AG04450 (cell line): ENCODE measurements at regions not wholly inside any gene's neighbourhood (a gene's known extent, or its start where the extent isn't known, plus 50 kb on each side); places are given as distances from the start of the nearest gene placed in this dataset.
"Not testable (repeated sequence)": the region's sequence is repeated elsewhere in the genome, so short reads cannot be mapped to it uniquely, and the experiment has no call there.

ENCODE experiments used
- CTCF ChIA-PET: fragments of 300-600, 350-600 bp; formaldehyde crosslinking; extraction: SDS; loops from one replicate; lab custom pipeline; 2022; ENCODE audit warnings: antibody characterized with exemption, inconsistent platforms; lab: Charles Lee
- POLR2A ChIA-PET: fragments of 350-600 bp; formaldehyde crosslinking; extraction: SDS; loops from one replicate; lab custom pipeline; 2021; ENCODE audit warnings: antibody characterized with exemption, inconsistent platforms; lab: Yijun Ruan, JAX
- DNase-seq: peaks from one replicate; pipeline ENCODE4 v3.0.0-alpha.2; 2011; ENCODE audit warnings: low read depth, low spot score
- H3K27ac ChIP-seq: one replicate; pipeline ENCODE4 v1.5.1; 2012; ENCODE audit warnings: low read depth, low read length, control low read depth
- H3K27me3 ChIP-seq: one replicate; pipeline ENCODE4 v1.6.0; 2012; ENCODE audit warnings: low read length; ENCODE audit not compliant: control insufficient read depth, insufficient read depth
- H3K4me3 ChIP-seq: 2 replicates; pipeline ENCODE4 v1.5.1; 2011; ENCODE audit warnings: mild to moderate bottlenecking, low read depth, low read length, control low read depth
- H3K9me3 ChIP-seq: 2 replicates; pipeline ENCODE4 v1.5.1; 2012; ENCODE audit warnings: low read length; ENCODE audit not compliant: control insufficient read depth, insufficient read depth
- CTCF ChIP-seq: IDR thresholded peaks from 2 replicates; pipeline ENCODE4 v1.5.1; 2011; ENCODE audit warnings: low read depth, low read length, control low read depth, inconsistent platforms

DNA sequence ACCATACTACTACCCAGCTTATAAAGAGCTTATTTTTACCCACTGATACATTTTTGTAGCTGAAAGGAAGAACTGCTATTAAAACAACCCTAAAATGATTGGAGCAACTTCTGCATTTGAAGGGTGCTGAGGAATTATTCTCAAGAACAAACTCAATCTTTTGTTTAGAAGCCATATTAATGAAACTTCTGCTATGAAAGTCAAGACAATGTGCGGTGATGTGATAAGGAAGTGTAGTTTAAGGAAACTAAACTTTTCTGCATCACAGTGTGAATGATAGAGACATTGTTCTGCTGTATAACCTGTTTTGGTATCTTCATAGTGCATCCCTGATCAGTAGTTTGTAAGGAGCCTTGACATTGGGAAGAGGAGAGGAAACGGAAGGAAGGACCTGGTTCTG is 408.5 kb downstream of the TMEM38B start:
- no peak overlapping the region for H3K27ac ChIP-seq
- H3K4me3 ChIP-seq: no peak overlapping the region
- ChIA-PET POLR2A (no interaction called here), CTCF (no interaction called here)
- TF ChIP-seq CTCF: no peak
- no peaks in the 10 kb centered on the region for H3K27me3 ChIP-seq
- no peak for DNase-seq
- H3K9me3 ChIP-seq: peaks cover 4% of the 10 kb centered on the region

GRCh38 chr9:106104887-106105286 is 410.5 kb downstream of the TMEM38B start:
- no peaks in the 10 kb centered on the region for H3K27me3 ChIP-seq
- no peak overlapping the region for H3K4me3 ChIP-seq
- peaks cover 4% of the 10 kb centered on the region for H3K9me3 ChIP-seq
- DNase-seq: no peak
- CTCF ChIA-PET: no interaction called here
- no peak for TF ChIP-seq CTCF
- POLR2A ChIA-PET: no interaction called here
- H3K27ac ChIP-seq: no peak overlapping the region

DNA sequence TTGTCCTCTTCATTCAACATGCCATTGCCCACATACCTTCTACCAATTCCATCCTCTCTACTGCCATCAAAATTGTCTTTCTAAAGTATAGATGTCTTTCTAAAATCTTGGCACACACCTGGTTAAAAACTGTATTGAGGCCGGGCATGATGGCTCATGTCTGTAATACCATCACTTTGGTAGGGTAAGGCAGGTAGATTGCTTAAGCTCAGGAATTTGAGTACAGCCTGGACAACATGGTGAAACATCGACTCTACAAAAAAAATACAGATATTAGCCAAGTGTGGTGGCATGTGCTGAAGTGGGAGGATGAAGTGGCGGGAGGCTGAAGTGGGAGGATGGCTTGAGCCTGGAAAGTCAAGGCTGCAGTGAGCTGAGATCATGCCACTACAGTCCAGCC is 412.1 kb downstream of the TMEM38B start:
- no peak overlapping the region for H3K27ac ChIP-seq
- peaks cover 4% of the 10 kb centered on the region for H3K9me3 ChIP-seq
- no peak overlapping the region for H3K4me3 ChIP-seq
- ChIA-PET CTCF (no interaction called here), POLR2A (no interaction called here)
- H3K27me3 ChIP-seq: no peaks in the 10 kb centered on the region
- DNase-seq: no peak
- TF ChIP-seq CTCF: no peak

GRCh38 chr9:106107716-106108115 is 413.4 kb downstream of the TMEM38B start:
- POLR2A ChIA-PET: no interaction called here
- Histone ChIP-seq H3K9me3 (peaks cover 4% of the 10 kb centered on the region), H3K27me3 (no peaks in the 10 kb centered on the region), H3K27ac (no peak overlapping the region), H3K4me3 (no peak overlapping the region)
- DNase-seq: no peak
- no peak for TF ChIP-seq CTCF
- CTCF ChIA-PET: no interaction called here

DNA sequence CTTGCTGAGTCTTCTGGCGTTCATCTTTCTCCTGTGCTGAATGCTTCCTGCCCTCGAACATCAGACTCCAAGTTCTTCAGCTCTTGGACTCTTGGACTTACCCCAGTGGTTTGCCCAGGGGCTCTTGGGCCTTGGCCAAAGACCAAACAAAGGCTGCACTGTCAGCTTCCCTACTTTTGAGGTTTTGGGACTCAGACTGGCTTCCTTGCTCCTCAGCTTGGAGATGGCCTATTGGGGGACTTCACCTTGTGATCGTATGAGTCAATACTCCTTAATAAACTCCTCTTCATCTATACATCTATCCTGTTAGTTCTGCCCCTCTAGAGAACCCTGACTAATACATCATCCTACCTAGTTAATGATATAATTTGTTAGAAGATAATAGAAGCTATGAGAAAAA is 415.4 kb downstream of the TMEM38B start:
- H3K27me3 ChIP-seq, H3K4me3 ChIP-seq, H3K27ac ChIP-seq, DNase-seq, CTCF ChIA-PET, H3K9me3 ChIP-seq, POLR2A ChIA-PET: not testable (repeated sequence)

DNA sequence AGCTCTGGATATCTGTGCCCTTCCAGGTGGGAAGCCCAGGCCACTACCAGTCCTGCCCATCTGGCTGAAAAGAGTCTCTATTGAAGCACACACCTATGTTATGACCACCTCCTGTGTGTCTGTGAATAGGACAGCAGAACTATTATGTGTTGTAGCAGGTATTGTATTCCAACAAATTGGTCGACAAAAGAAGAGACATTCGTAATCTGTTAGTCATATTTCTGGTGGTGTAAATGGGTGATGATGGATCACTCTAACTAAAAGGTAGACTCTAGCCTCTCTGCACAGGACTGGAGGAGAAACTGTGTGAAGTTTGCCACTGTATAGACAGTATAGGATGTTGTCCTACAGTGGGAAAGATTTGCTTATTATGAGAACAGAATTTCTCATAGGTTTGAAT is 416.1 kb downstream of the TMEM38B start:
- CTCF ChIA-PET: no interaction called here
- Histone ChIP-seq H3K27me3 (no peaks in the 10 kb centered on the region), H3K27ac (no peak overlapping the region), H3K4me3 (no peak overlapping the region), H3K9me3 (peaks cover 4% of the 10 kb centered on the region)
- POLR2A ChIA-PET: no interaction called here
- DNase-seq: no peak
- TF ChIP-seq CTCF: no peak
